ENCODE measurements at regions not wholly inside any gene's neighbourhood (a gene's known extent, or its start where the extent isn't known, plus 50 kb on each side); places are given as distances from the start of the nearest gene placed in this dataset.

DNA sequence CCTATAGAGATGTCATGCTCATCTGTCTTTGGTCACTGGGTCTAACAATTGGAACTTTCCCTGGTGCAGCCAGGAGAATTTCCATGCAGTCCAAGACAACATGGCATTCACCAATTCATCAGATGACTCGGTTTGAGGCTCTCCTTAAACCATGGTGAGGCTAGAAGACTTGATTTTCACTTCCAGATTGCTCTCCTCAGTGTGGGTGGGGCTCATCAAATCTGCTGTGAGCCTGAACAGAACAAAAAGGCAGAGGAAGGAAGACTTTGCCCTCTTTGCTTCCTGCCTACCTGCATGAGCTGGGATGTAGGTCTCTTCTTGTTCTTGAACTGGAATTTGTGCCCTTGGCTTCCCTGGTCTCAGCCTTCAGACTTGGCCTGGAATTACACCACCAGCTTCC is 203.4 kb upstream of the TRIB2 start:
- no peak for TF ChIP-seq POLR2AphosphoS5 (IDR thresholded peaks at IDR 0.05; ENCODE audit: low read depth, low read length)
- TF ChIP-seq POLR2A (IDR thresholded peaks at IDR 0.05; ENCODE audit: low read depth, low read length): no peak
- TF ChIP-seq TAF1 (IDR thresholded peaks at IDR 0.05; ENCODE audit: borderline replicate concordance, low read depth, low read length): no peak
